ENCODE measurements at regions not wholly inside any gene's neighbourhood (a gene's known extent, or its start where the extent isn't known, plus 50 kb on each side); places are given as distances from the start of the nearest gene placed in this dataset.

- H3K4me3 ChIP-seq (ENCODE audit: extremely low read depth in 1 of 4, insufficient read depth in 2 of 4, low read depth in 3 of 4, low read length in 4 of 4), result no peak overlapping the region
- H4K91ac ChIP-seq (replicated peaks; ENCODE audit: insufficient read length, low read length), result no peak overlapping the region
- H3K9me3 ChIP-seq (ENCODE audit: insufficient read depth in 2 of 2, low read depth in 1 of 2, low read length in 1 of 2), result no peaks in the 10 kb centered on the region
- H3K23me2 ChIP-seq (ENCODE audit: low read depth, low read length), result peaks cover under 1% of the 10 kb centered on the region; the same call in 1 of the 2 replicates
- H3K23ac ChIP-seq (ENCODE audit: insufficient read length), result no peak overlapping the region
- H4K8ac ChIP-seq (ENCODE audit: extremely low read depth, insufficient read depth, low read length), result no peak overlapping the region
- H3K79me1 ChIP-seq (ENCODE audit: low read depth, low read length), result no peaks in the 10 kb centered on the region
- no peak overlapping the region for H2AK5ac ChIP-seq (ENCODE audit: low read depth, low read length)
- no peak overlapping the region for H2BK5ac ChIP-seq (ENCODE audit: low read depth, low read length)
- no peaks in the 10 kb centered on the region for H3K79me2 ChIP-seq (ENCODE audit: control insufficient read depth in 1 of 2, insufficient read depth in 2 of 2, low read length in 2 of 2)
- H4K20me1 ChIP-seq (replicated peaks in 1 of 2; ENCODE audit: control insufficient read depth in 1 of 2, insufficient read depth in 2 of 2, low read length in 2 of 2), result no peaks in the 10 kb centered on the region
- H3K27ac ChIP-seq (ENCODE audit: low read depth, low read length), result no peak overlapping the region
- WGBS, 2 experiments (ENCODE audit: extremely low coverage in 1 of 2, insufficient coverage in 1 of 2, insufficient read length in 1 of 2, insufficient replicate concordance in 2 of 2, low coverage in 1 of 2, low lambda C conversion rate in 2 of 2, missing lambda C conversion rate in 1 of 2), result 91% methylated on average over 8 of the region's 8 CpGs; no CpG with 5 or more reads in 1 of the 2 experiments
- no peak for DNase-seq (ENCODE audit: low read depth in 1 of 2, low spot score in 2 of 2)
- ChIA-PET CTCF (ENCODE audit: partially characterized antibody) (no interaction called here), POLR2A (ENCODE audit: partially characterized antibody) (no interaction called here)
- H3K27me3 ChIP-seq (replicated peaks in 1 of 4; ENCODE audit: control insufficient read depth in 3 of 4, extremely low read depth in 1 of 4, insufficient read depth in 3 of 4, low read length in 3 of 4), result no peaks in the 10 kb centered on the region
- no peak overlapping the region for H2AFZ ChIP-seq (ENCODE audit: low read length)
- no peak overlapping the region for H3K4ac ChIP-seq (replicated peaks; ENCODE audit: insufficient read length, low read depth, low read length)
- no peak overlapping the region for H2BK12ac ChIP-seq (ENCODE audit: low read depth, low read length)
- H3K18ac ChIP-seq (ENCODE audit: extremely low read depth, low read length), result no peak overlapping the region
- no peaks in the 10 kb centered on the region for H3K4me1 ChIP-seq (replicated peaks in 1 of 4; ENCODE audit: control insufficient read depth in 3 of 4, insufficient read depth in 4 of 4, low read length in 3 of 4)
- H3K36me3 ChIP-seq (ENCODE audit: control insufficient read depth in 2 of 4, insufficient read depth in 4 of 4, low read length in 3 of 4), result no peaks in the 10 kb centered on the region
- no peak overlapping the region for H2BK120ac ChIP-seq (replicated peaks; ENCODE audit: low read depth, low read length)
- H2BK15ac ChIP-seq (ENCODE audit: low read length), result no peak overlapping the region
- no peak overlapping the region for H3K56ac ChIP-seq (replicated peaks; ENCODE audit: insufficient read length, low read depth, low read length)
- H3K14ac ChIP-seq (ENCODE audit: insufficient read length), result no peak overlapping the region
- no peak overlapping the region for H4K5ac ChIP-seq (ENCODE audit: insufficient read length, low read depth, low read length)
- H3K4me2 ChIP-seq (ENCODE audit: insufficient read depth in 1 of 2, low read depth in 2 of 2, low read length in 2 of 2), result no peak overlapping the region
- no peak for TF ChIP-seq TCF12 (IDR thresholded peaks at IDR 0.05; ENCODE audit: low read depth, low read length)
- no peak for TF ChIP-seq TAF7 (optimal IDR thresholded peaks at IDR 0.05; ENCODE audit: borderline replicate concordance, low read depth, low read length)
- no peak for TF ChIP-seq GABPA (IDR thresholded peaks at IDR 0.05; ENCODE audit: borderline replicate concordance, insufficient read depth, low read length)
- TF ChIP-seq SP4 (IDR thresholded peaks at IDR 0.05; ENCODE audit: low read length), result no peak
- no peak for TF ChIP-seq CREB1 (IDR thresholded peaks at IDR 0.05)
- no peak for TF ChIP-seq SIX5 (IDR thresholded peaks at IDR 0.05; ENCODE audit: low read depth, low read length)
- TF ChIP-seq MAFK (IDR thresholded peaks at IDR 0.05; ENCODE audit: low read depth, low read length), result no peak
- TF ChIP-seq GTF2F1 (IDR thresholded peaks at IDR 0.05; ENCODE audit: borderline replicate concordance, low read depth, low read length), result no peak
- no peak for TF ChIP-seq BRCA1 (IDR thresholded peaks at IDR 0.05; ENCODE audit: low read depth, low read length)
- TF ChIP-seq ASH2L (IDR thresholded peaks at IDR 0.05; ENCODE audit: low read length), result no peak
- FAIRE-seq, result no peak
- H3K9ac ChIP-seq (replicated peaks in 1 of 4; ENCODE audit: extremely low read depth in 1 of 4, low read depth in 3 of 4, low read length in 3 of 4), result no peak overlapping the region
- no peak overlapping the region for H2BK20ac ChIP-seq (ENCODE audit: low read length)
These were observed 723.9 kb upstream of the ZNF385D start for GRCh38 chr3:22474706-22475445.

Measured in H1 (cell line).